Epidermal melanocyte (primary cell): ENCODE measurements at regions not wholly inside any gene's neighbourhood (a gene's known extent, or its start where the extent isn't known, plus 50 kb on each side); places are given as distances from the start of the nearest gene placed in this dataset.

ENCODE experiments used
- DNase-seq: peaks from one replicate; pipeline ENCODE4 v3.0.0; 2011; ENCODE audit warnings: low spot score; ENCODE audit not compliant: insufficient read length

- no peak for DNase-seq
Measured at GRCh38 chr20:16123623-16124022, 449.6 kb downstream of the KIF16B start.

GRCh38 chr20:16119909-16120308 is 453.3 kb downstream of the KIF16B start:
- no peak for DNase-seq

- DNase-seq: no peak
Measured at GRCh38 chr20:16115911-16116552, 457.2 kb downstream of the KIF16B start.

GRCh38 chr20:16113736-16114135 is 459.5 kb downstream of the KIF16B start:
- no peak for DNase-seq

- DNase-seq: no peak
Measured at GRCh38 chr20:16111852-16112412, 461.3 kb downstream of the KIF16B start.

GRCh38 chr20:16111172-16111832 is 461.9 kb downstream of the KIF16B start:
- DNase-seq: no peak

GRCh38 chr20:16107172-16107870 is 465.9 kb downstream of the KIF16B start:
- peak; percentile 46 for DNase-seq

- DNase-seq: no peak
Measured at GRCh38 chr20:16106191-16106849, 466.9 kb downstream of the KIF16B start.

- DNase-seq: no peak
Measured at GRCh38 chr20:16104783-16105182, 468.5 kb downstream of the KIF16B start.
